Aorta (tissue), 5 donors: ENCODE measurements at regions not wholly inside any gene's neighbourhood (a gene's known extent, or its start where the extent isn't known, plus 50 kb on each side); places are given as distances from the start of the nearest gene placed in this dataset.

Experiments used
- ATAC-seq: fragments of 200-7000 bp; cut with Tn5 transposase; one replicate; pipeline ENCODE4 v1.9.1; 2022; ENCODE audit warnings: moderate library complexity; ENCODE audit not compliant: low FRiP score
- DNase-seq, 2 donors: peaks; one replicate each; pipeline ENCODE4 v3.0.0-alpha.2; 2020
- H3K27ac ChIP-seq, 2 donors: one replicate each; pipeline ENCODE4 v1.5.1; 2013; ENCODE audit warnings: low read length in 2 of 2, mild to moderate bottlenecking in 2 of 2, moderate library complexity in 2 of 2, control low read depth in 1 of 2, inconsistent platforms in 1 of 2, low read depth in 1 of 2
- H3K27me3 ChIP-seq, 2 donors: one replicate each; pipeline ENCODE4 v1.6.1; 2013; ENCODE audit warnings: control low read depth in 1 of 2, low read length in 1 of 2, mild to moderate bottlenecking in 1 of 2, moderate library complexity in 1 of 2; ENCODE audit not compliant: insufficient read depth in 2 of 2, control insufficient read depth in 1 of 2
- H3K36me3 ChIP-seq, 2 donors: one replicate each; pipeline ENCODE4 v1.6.1; 2013; ENCODE audit warnings: control low read depth in 1 of 2, low read length in 1 of 2, mild to moderate bottlenecking in 1 of 2; ENCODE audit not compliant: insufficient read depth in 2 of 2, control insufficient read depth in 1 of 2
- H3K4me1 ChIP-seq, 2 donors: one replicate each; pipeline ENCODE4 v1.6.1; 2013; ENCODE audit warnings: low read length in 2 of 2, control low read depth in 1 of 2, mild to moderate bottlenecking in 1 of 2, moderate library complexity in 1 of 2; ENCODE audit not compliant: insufficient read depth in 2 of 2, control insufficient read depth in 1 of 2
- H3K4me3 ChIP-seq, 2 donors: one replicate each; pipeline ENCODE4 v1.5.1; 2013; ENCODE audit warnings: low read length in 2 of 2, control low read depth in 1 of 2, mild to moderate bottlenecking in 1 of 2
- H3K9me3 ChIP-seq: one replicate; pipeline ENCODE4 v1.6.1; 2013; ENCODE audit warnings: mild to moderate bottlenecking, low read length; ENCODE audit not compliant: control insufficient read depth
- WGBS, 2 donors: extraction: QIAGEN DNeasy Blood & Tissue Kit; methylation state at CpG; one replicate each; pipeline ENCODE4 v1.1.7; 2013; 5-methylcytosine and 5-hydroxymethylcytosine counted together
- intact Hi-C, 2 donors: fragments of 100-400 bp; cut with DNase I; formaldehyde crosslinking; loops; one replicate each; pipeline versions ENCODE4 v1.14.2 to v1.15.0; 2022
- donor health status: healthy with polysubstance abuse.
- donor health status: Bipolar disorder and iron deficiency.
- donor health status: DM: no; HTN: no; CAD: no.
- donor health status: DM: no; HTN: no; CAD: no.
- donor health status: DM: yes; HTN: yes; CAD: no.

DNA sequence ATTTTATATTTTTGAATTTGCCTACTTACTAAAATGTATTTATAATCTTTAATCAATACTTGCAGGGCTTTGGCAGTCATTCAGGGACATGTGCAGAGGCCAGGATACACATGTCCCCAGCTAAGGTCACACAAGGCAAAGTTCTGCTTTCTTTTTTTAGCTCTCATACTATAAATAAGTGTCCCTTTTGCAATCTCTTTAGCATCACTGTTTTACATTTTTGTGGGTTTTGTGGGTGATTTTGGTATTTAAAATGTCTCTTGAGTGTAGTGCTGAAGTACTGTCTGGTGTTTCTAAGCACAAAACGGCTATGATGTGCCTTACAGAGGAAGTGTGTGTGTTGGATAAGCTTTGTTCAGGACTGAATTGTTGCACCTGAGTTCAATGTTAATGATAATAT lies 309.0 kb upstream of the GULP1 start:
- H3K27me3 ChIP-seq = no peaks in the 10 kb centered on the region
- intact Hi-C loops = no loop called here
- no peaks in the 10 kb centered on the region for H3K36me3 ChIP-seq
- DNase-seq = no peak
- peaks cover 0 to 2% of the 10 kb centered on the region in 2 donors for H3K4me1 ChIP-seq
- H3K4me3 ChIP-seq = no peak overlapping the region
- ATAC-seq = peak; percentile 48
- no peaks in the 10 kb centered on the region for H3K9me3 ChIP-seq
- WGBS, 2 donors = 1 to 3% methylated on average over 1 of the region's 1 CpG
- no peak overlapping the region for H3K27ac ChIP-seq

DNA sequence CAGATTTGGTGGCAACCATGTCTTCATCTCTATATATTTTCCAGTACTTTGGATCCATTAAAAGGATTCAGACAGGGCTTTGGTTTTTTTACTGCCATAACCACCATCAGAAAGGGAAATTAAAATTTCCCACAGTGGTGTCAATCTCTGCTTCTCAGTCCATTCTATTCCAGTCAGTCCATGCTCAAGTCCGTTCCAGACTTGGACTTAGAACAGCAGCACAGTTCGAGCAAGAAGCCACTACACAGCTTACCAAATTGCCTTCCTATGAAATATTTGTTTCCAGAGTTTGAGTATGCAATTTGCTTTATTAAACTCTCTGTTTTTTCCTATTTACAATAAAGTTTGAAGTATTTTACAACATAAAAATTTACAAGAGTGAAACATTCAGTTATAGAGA lies 306.5 kb upstream of the GULP1 start:
- Histone ChIP-seq H3K36me3 (no peaks in the 10 kb centered on the region), H3K27me3 (no peaks in the 10 kb centered on the region), H3K4me1 (peaks cover 0 to 2% of the 10 kb centered on the region in 2 donors), H3K4me3 (no peak overlapping the region), H3K27ac (no peak overlapping the region), H3K9me3 (no peaks in the 10 kb centered on the region)
- DNase-seq (no peak), ATAC-seq (no peak)
- intact Hi-C loops = no loop called here
- WGBS, 2 donors = 52 to 57% methylated on average over 2 of the region's 2 CpGs

DNA sequence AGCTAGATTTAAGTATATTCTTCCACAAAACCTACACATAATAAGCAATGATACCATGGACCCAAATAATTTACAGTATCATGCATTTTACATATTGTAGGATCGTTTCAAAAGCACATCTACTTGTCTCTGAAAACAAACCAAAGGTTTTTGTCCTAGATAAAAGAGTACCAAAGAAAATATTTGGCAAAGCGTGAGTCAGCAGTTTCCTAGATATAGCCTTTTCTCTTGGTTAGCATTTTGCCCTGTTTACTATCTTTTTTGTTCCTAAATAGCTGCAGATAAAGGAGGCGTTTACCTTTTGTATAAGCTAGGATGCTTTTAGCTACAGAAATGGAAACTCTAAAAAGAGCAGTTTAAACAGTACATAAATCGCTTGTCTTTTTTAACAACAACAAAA lies 305.8 kb upstream of the GULP1 start:
- 22 to 23% methylated on average over 4 of the region's 4 CpGs for WGBS, 2 donors
- no peak for ATAC-seq
- intact Hi-C loops = no loop called here

DNA sequence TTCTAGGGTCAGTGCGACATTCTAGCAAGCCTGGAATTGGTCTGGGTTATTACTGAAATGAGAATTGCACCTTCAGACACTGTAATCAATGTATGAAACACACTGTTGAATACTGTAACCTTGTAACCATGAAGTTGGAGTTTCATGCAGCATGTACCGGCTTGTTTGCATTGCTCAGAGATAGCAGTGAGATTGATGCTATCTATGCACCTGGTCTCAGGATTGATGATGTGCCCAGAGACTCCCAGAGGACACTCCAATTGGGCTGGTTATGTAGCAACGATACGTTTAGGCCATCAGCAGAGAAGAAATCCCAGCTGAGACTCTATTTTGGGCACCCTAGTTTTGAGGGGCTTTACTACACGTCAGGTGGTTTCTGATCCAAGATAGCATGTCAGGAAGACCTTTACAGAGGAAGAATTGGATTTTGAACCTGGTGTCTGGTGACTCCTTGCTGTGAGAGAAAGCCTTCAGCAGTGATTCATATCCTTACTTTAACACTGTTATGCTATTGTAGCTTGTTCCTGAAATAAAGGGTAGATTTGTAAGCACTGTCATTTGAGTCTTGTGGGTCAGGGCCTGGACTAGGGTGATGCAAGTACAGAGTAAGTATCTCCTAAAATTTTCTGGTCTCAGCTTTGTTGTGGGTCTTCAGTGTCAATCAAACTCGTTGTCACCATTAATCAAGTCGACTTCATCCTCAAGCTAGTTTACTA lies 305.1 kb upstream of the GULP1 start:
- 84 to 88% methylated on average over 7 of the region's 7 CpGs for WGBS, 2 donors
- Histone ChIP-seq H3K36me3 (no peaks in the 10 kb centered on the region), H3K27me3 (no peaks in the 10 kb centered on the region), H3K4me1 (peaks cover 0 to 2% of the 10 kb centered on the region in 2 donors), H3K4me3 (no peak overlapping the region), H3K9me3 (no peaks in the 10 kb centered on the region), H3K27ac (no peak overlapping the region)
- no peak for ATAC-seq
- intact Hi-C loops = no loop called here
- DNase-seq = no peak

More for the DNA sequence above, 305.8 kb upstream of the GULP1 start:
- no peaks in the 10 kb centered on the region for H3K9me3 ChIP-seq
- DNase-seq = no peak
- H3K27ac ChIP-seq = no peak overlapping the region
- H3K4me1 ChIP-seq = peaks cover 0 to 2% of the 10 kb centered on the region in 2 donors
- no peaks in the 10 kb centered on the region for H3K36me3 ChIP-seq
- no peak overlapping the region for H3K4me3 ChIP-seq
- no peaks in the 10 kb centered on the region for H3K27me3 ChIP-seq

DNA sequence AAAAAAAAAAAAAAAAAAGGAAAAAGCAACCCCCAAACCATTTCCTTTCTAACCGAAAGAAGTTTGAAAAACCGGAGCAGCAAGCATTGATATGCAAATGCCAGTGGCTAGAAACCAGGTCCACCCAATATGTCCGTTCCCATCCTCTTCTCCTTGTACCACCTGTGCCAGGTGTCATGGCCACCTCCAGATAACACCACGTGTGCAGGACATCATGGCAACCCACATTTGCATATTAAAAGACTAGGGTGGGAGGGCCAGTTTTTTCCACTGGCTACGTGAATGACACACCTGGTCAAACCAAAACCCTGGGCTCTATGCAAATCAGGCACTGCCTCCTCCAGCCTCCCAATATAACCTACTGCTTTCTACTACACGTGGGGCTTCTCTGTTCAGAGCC lies 303.3 kb upstream of the GULP1 start:
- ATAC-seq (no peak), DNase-seq (no peak)
- intact Hi-C loops = no loop called here
- Histone ChIP-seq H3K4me1 (peaks cover 0 to 2% of the 10 kb centered on the region in 2 donors), H3K27me3 (no peaks in the 10 kb centered on the region), H3K36me3 (no peaks in the 10 kb centered on the region), H3K27ac (no peak overlapping the region), H3K4me3 (no peak overlapping the region), H3K9me3 (no peaks in the 10 kb centered on the region)
- 89 to 90% methylated on average over 6 of the region's 6 CpGs for WGBS, 2 donors

DNA sequence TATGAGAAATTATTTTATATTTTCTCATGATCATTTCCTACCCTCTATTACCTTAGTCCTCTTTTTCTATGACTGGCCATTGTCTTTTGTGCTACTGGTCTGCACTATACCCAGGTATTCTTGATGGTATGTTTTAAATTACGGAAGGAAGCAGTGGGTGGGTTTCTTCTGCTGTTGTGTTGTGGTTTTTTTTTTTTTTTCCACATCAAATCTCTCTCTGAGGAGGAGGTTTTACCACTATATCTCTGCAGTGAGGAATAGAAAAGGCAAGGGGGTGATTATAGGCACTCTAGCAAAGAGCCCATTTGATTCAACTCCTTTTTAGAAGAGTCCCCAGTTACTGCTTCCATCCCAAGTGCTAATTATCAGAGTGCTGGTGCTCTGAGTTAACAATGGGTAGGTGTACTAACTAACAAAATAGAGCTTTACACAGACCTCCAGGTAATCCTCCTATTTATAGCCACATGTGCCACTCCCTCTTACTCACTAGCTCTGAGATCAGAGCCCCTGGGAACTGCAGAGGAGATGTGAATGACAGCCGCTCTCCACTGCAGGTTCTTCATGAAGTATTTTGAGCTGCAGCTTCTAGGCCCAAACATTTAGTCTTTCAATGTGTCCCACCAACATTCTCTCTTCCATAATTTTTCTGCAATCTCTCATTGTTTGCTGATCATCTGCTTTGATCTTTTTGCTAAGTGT lies 301.6 kb upstream of the GULP1 start:
- no peak for ATAC-seq

DNA sequence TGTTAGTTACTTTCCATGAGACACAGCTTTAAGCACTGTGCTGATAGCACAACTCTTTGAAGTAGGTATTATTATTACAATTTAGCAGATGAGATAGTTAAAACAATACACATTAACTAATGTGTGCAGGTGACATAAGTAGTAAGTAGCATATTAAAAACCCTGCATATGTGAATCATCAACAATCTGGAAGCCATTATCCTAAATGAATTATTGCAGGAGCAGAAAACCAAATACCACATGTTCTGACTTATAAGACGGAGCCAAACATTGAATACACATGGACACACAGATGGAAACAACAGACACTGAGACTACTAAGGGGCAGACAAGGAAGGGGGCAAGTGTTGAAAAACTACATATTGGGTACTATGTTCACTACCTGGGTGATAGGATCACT lies 300.3 kb upstream of the GULP1 start:
- DNase-seq (no peak), ATAC-seq (no peak)
- intact Hi-C loops = no loop called here
- WGBS, 2 donors = 93 to 97% methylated on average over 1 of the region's 1 CpG
- no peaks in the 10 kb centered on the region for H3K36me3 ChIP-seq
- H3K27me3 ChIP-seq = no peaks in the 10 kb centered on the region
- H3K4me3 ChIP-seq = no peak overlapping the region
- H3K9me3 ChIP-seq = no peaks in the 10 kb centered on the region
- peaks cover 0 to 2% of the 10 kb centered on the region in 2 donors for H3K4me1 ChIP-seq
- no peak overlapping the region for H3K27ac ChIP-seq

More for the DNA sequence above, 301.6 kb upstream of the GULP1 start:
- Histone ChIP-seq H3K27ac (no peak overlapping the region), H3K4me3 (no peak overlapping the region), H3K9me3 (no peaks in the 10 kb centered on the region), H3K27me3 (no peaks in the 10 kb centered on the region), H3K36me3 (no peaks in the 10 kb centered on the region), H3K4me1 (peaks cover 0 to 2% of the 10 kb centered on the region in 2 donors)
- 89 to 92% methylated on average over 2 of the region's 2 CpGs for WGBS, 2 donors
- DNase-seq = no peak
- intact Hi-C loops = no loop called here

DNA sequence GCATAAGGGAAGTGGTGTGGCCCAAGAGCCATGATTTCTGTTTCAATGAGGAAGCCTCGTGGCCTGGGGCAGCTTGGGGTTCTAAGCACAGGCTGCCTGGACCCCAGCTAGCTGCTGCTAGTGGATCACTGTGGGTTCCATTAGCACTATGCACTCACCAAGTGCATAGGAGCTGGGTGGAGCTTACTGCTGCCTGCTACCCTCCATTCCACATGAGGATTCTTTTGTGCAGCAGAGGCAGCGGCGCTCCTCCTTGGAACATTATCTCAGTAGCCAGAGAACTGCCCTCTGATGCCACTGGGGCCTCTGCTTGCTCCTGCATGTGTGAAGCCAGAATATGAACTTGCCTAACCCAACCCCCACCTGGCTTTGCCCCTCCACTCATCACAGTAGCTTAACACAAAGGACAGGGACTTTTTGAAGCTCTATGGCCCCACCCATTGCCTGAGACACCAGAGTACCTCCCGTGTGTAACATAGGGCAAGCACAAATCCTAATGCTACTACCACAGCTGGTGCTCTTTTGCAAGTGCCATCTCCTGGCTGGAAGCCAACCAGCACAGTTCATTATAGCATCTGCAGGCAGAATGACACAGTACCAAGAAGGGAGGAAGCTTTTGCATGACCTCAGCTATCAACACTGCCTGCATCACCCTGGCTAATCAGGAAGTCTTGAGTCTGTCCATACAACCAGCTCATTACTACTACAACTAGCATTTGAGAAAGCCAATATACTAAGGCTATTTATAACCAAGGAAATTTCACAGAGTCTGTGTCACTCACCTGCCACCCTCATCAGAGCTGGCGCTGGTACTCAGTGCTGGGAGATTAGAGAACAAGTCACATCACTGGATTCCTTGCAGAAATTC lies 297.0 kb upstream of the GULP1 start:
- no peak overlapping the region for H3K27ac ChIP-seq
- no peaks in the 10 kb centered on the region for H3K9me3 ChIP-seq
- H3K27me3 ChIP-seq = no peaks in the 10 kb centered on the region
- H3K4me3 ChIP-seq = no peak overlapping the region
- 68 to 81% methylated on average over 5 of the region's 5 CpGs for WGBS, 2 donors
- H3K36me3 ChIP-seq = no peaks in the 10 kb centered on the region
- ATAC-seq (peak; percentile 19), DNase-seq (no peak)
- intact Hi-C loops = no loop called here
- no peaks in the 10 kb centered on the region for H3K4me1 ChIP-seq
